ENCODE measurements at regions not wholly inside any gene's neighbourhood (a gene's known extent, or its start where the extent isn't known, plus 50 kb on each side); places are given as distances from the start of the nearest gene placed in this dataset.

DNA sequence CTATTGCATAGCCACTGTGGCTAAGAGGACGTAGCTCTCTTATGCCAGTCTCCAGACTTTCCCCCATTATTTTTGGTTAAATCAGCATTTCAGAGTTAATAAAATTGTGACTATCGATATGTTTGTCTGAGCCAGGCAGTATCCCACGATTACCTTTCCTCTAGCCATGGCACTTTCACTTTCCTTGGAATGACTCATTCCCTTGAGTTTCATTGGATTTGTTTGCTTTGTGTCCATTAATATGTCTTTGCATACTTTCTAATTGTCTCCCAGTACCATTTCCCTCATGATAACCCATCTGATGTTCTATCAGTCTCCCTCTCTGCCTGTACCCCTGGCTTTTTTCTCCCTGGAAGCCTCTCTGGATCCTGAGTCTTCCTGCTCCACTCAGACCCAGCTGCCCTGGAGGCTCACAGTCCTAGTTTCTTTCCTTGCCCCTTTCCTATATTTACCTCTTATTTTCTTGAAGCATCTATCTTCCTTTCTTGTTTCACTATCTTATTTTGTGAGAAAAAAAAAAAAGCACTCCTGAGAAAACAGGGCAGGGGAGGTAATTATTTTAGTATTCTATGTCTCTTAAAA, 126.1 kb downstream of the MTX2 start:
- Histone ChIP-seq H3K4me3 (ENCODE audit: low read depth, low read length) (no peak overlapping the region), H3K27me3 (ENCODE audit: control insufficient read depth, insufficient read depth, low read length) (no peaks in the 10 kb centered on the region), H3K36me3 (ENCODE audit: control insufficient read depth, insufficient read depth, low read length) (no peaks in the 10 kb centered on the region)
- no peak for DNase-seq (ENCODE audit: low read depth)
- TF ChIP-seq, protein P1, sequence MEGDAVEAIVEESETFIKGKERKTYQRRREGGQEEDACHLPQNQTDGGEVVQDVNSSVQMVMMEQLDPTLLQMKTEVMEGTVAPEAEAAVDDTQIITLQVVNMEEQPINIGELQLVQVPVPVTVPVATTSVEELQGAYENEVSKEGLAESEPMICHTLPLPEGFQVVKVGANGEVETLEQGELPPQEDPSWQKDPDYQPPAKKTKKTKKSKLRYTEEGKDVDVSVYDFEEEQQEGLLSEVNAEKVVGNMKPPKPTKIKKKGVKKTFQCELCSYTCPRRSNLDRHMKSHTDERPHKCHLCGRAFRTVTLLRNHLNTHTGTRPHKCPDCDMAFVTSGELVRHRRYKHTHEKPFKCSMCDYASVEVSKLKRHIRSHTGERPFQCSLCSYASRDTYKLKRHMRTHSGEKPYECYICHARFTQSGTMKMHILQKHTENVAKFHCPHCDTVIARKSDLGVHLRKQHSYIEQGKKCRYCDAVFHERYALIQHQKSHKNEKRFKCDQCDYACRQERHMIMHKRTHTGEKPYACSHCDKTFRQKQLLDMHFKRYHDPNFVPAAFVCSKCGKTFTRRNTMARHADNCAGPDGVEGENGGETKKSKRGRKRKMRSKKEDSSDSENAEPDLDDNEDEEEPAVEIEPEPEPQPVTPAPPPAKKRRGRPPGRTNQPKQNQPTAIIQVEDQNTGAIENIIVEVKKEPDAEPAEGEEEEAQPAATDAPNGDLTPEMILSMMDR (IDR thresholded peaks at IDR 0.05; ENCODE audit: insufficient read depth, low read length, poor library complexity, severe bottlenecking), result no peak

DNA sequence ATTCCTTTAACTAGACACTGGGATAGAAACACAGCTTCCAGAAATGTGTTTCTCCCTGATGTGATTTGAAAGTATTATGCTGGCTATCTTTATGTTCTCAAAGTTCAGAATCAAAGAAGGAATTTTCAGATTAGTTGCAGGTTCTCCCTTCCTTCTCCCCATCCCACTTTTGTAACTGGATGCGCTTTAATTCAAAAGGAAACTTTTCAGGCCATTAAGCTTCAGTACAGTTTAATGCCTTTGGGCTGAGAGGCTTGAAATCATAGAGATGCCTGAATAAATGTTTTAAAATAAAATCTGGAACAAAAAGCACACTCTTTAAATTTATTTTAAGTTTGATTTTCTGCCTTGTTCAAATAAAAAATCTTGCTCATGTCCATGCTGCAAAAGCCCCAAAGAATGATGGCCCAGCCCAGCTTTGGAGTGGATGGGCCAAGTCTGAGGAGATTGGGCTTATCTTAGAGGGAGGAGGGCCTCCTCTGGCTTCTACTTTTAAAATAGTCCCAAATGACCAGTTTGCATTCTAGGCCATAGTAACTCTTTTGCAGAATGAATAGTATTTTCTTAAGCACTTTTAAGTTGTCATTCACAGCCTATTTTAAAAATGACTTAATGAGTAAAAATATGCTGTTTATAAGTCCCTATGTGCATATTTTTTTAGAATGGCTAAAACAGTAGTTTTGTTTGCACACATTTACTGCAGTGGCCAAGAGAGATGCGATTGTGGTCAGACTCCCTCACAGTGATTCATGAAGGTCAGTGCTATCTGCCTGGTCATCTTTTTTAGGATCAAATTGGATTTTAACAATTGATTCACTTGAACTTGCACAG, 129.2 kb downstream of the MTX2 start:
- DNase-seq (ENCODE audit: low read depth), result no peak
- no peak overlapping the region for H3K4me3 ChIP-seq (ENCODE audit: low read depth, low read length)
- H3K36me3 ChIP-seq (ENCODE audit: control insufficient read depth, insufficient read depth, low read length), result no peaks in the 10 kb centered on the region
- TF ChIP-seq, protein P1 (IDR thresholded peaks at IDR 0.05; ENCODE audit: insufficient read depth, low read length, poor library complexity, severe bottlenecking), result no peak
- H3K27me3 ChIP-seq (ENCODE audit: control insufficient read depth, insufficient read depth, low read length), result no peaks in the 10 kb centered on the region

DNA sequence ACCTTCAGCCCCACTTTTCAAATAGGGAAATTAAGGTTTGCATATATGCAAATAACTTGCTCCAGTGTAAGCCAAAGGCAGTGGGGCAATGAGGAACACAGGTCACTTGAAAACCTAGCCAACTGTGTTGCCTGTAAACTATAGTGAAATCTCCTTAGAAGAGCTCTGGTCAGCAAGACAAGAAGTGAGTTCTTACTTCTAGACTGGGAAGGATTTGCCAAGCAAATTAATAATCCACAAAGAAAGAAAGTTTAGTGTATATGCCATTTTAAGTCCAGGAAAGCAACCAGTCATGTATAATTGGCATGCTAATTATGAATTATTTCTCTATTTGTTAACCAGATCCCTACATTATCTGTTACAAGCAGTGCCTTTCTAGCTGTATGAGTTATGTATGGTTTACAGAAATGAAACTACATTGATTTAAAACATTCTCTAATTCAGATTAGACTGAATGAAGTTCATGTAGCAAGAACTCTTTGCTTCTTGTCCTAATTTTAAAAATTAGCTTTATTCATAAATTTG, 129.9 kb downstream of the MTX2 start:
- H3K4me3 ChIP-seq (ENCODE audit: low read depth, low read length), result no peak overlapping the region
- TF ChIP-seq, protein P1 (IDR thresholded peaks at IDR 0.05; ENCODE audit: insufficient read depth, low read length, poor library complexity, severe bottlenecking), result no peak
- H3K27me3 ChIP-seq (ENCODE audit: control insufficient read depth, insufficient read depth, low read length), result no peaks in the 10 kb centered on the region
- no peaks in the 10 kb centered on the region for H3K36me3 ChIP-seq (ENCODE audit: control insufficient read depth, insufficient read depth, low read length)
- DNase-seq (ENCODE audit: low read depth), result no peak

- H3K36me3 ChIP-seq (ENCODE audit: control insufficient read depth, insufficient read depth, low read length), result no peaks in the 10 kb centered on the region
Observed at GRCh38 chr2:176405477-176405876, 136.2 kb downstream of the MTX2 start.

GRCh38 chr2:176407706-176408105, 138.5 kb downstream of the MTX2 start:
- H3K36me3 ChIP-seq (ENCODE audit: control insufficient read depth, insufficient read depth, low read length), result no peaks in the 10 kb centered on the region
- no peaks in the 10 kb centered on the region for H3K27me3 ChIP-seq (ENCODE audit: control insufficient read depth, insufficient read depth, low read length)
- TF ChIP-seq, protein P1 (IDR thresholded peaks at IDR 0.05; ENCODE audit: insufficient read depth, low read length, poor library complexity, severe bottlenecking), result no peak
- H3K4me3 ChIP-seq (ENCODE audit: low read depth, low read length), result no peak overlapping the region
- DNase-seq (ENCODE audit: low read depth), result no peak

More at GRCh38 chr2:176405477-176405876, 136.2 kb downstream of the MTX2 start:
- Histone ChIP-seq H3K4me3 (ENCODE audit: low read depth, low read length) (no peak overlapping the region), H3K27me3 (ENCODE audit: control insufficient read depth, insufficient read depth, low read length) (no peaks in the 10 kb centered on the region)
- DNase-seq (ENCODE audit: low read depth), result no peak
- TF ChIP-seq, protein P1 (IDR thresholded peaks at IDR 0.05; ENCODE audit: insufficient read depth, low read length, poor library complexity, severe bottlenecking), result no peak
